ENCODE measurements at regions not wholly inside any gene's neighbourhood (a gene's known extent, or its start where the extent isn't known, plus 50 kb on each side); places are given as distances from the start of the nearest gene placed in this dataset.

DNA sequence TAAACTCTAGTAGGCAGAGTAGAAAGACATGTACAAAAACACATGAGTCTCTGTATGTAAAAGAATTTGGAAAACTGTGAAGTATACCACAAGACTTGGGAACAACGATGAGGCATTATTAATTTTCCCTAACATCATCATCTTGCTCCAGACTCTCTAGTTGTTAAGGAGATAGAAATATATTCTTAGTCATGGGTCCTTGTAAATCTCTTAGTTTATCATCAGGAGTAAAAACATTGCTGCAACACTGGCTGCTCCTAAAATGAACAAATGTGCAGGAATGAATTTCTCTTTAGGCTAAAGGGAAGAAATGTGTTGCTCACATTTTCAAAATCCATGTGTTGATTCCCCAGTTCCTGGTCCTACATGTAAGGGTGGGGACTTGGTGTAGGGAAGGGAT is 384.6 kb downstream of the STIM2 start:
- H3K9me3 ChIP-seq (ENCODE audit: control insufficient read depth, insufficient read depth, low read length): no peaks in the 10 kb centered on the region

DNA sequence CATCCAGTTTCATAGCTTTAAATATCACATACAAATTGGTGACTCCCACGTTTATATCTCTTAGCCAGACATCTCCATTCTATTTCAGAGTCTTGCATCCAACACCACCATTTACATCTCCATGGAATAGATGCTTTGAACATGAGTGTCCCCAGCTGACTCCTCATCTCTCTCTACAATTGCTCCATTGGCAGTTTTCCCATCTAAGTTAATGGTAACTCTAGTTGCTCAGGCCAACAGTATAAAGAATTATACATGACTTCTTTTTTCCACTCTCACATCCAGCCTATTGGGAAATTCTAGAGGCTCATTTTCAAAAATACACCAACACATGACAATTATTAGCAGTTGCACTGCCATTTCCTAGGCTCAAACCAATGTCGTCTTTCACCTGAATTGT is 388.2 kb downstream of the STIM2 start:
- Histone ChIP-seq H3K4me1 (ENCODE audit: control insufficient read depth, insufficient read depth, low read length) (0 out of 2 replicates have a peak, but pooled peaks cover 2% of the 10 kb centered on the region), H3K9me3 (ENCODE audit: control insufficient read depth, insufficient read depth, low read length) (no peaks in the 10 kb centered on the region), H3K27ac (ENCODE audit: low read length) (no peak overlapping the region), H3K36me3 (ENCODE audit: control insufficient read depth, insufficient read depth, low read length) (no peaks in the 10 kb centered on the region), H3K27me3 (ENCODE audit: control insufficient read depth, insufficient read depth, low read length) (no peaks in the 10 kb centered on the region), H3K4me3 (ENCODE audit: low read length) (no peak overlapping the region)
- no CpG with 5 or more reads among the region's 2 CpGs for WGBS (ENCODE audit: insufficient coverage, insufficient read length)
- DNase-seq (ENCODE audit: low read depth, low spot score): no peak

More for the DNA sequence above, 384.6 kb downstream of the STIM2 start:
- Histone ChIP-seq H3K4me3 (ENCODE audit: low read length) (no peak overlapping the region), H3K4me1 (ENCODE audit: control insufficient read depth, insufficient read depth, low read length) (no peaks in the 10 kb centered on the region), H3K27ac (ENCODE audit: low read length) (no peak overlapping the region), H3K36me3 (ENCODE audit: control insufficient read depth, insufficient read depth, low read length) (no peaks in the 10 kb centered on the region), H3K27me3 (ENCODE audit: control insufficient read depth, insufficient read depth, low read length) (no peaks in the 10 kb centered on the region)
- no peak for DNase-seq (ENCODE audit: low read depth, low spot score)
- no CpG with 5 or more reads among the region's 1 CpG for WGBS (ENCODE audit: insufficient coverage, insufficient read length)

DNA sequence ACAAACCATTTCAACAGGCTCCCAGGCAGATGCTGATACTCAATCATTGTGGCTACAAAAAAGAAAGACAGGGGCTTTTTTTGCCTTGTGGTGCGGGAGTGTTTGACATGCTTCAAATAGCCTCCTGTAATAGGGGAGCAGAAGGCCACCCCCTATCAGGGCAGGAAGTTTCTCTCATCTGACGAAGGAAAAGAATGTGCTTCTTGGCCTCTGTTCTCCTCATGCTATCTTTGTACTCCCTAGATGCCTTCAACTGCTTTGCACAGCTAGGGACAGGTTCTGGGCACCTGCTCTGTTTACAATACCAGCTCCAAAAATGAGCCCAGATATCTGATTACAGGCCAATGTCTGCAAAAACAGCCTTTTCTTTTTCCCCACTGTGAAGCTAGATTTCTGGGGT is 391.1 kb downstream of the STIM2 start:
- Histone ChIP-seq H3K27ac (ENCODE audit: low read length) (no peak overlapping the region), H3K27me3 (ENCODE audit: control insufficient read depth, insufficient read depth, low read length) (no peaks in the 10 kb centered on the region), H3K4me3 (ENCODE audit: low read length) (no peak overlapping the region), H3K36me3 (ENCODE audit: control insufficient read depth, insufficient read depth, low read length) (no peaks in the 10 kb centered on the region), H3K9me3 (ENCODE audit: control insufficient read depth, insufficient read depth, low read length) (no peaks in the 10 kb centered on the region), H3K4me1 (ENCODE audit: control insufficient read depth, insufficient read depth, low read length) (0 out of 2 replicates have a peak, but pooled peaks cover 2% of the 10 kb centered on the region)
- no CpG with 5 or more reads among the region's 2 CpGs for WGBS (ENCODE audit: insufficient coverage, insufficient read length)
- no peak for DNase-seq (ENCODE audit: low read depth, low spot score)

DNA sequence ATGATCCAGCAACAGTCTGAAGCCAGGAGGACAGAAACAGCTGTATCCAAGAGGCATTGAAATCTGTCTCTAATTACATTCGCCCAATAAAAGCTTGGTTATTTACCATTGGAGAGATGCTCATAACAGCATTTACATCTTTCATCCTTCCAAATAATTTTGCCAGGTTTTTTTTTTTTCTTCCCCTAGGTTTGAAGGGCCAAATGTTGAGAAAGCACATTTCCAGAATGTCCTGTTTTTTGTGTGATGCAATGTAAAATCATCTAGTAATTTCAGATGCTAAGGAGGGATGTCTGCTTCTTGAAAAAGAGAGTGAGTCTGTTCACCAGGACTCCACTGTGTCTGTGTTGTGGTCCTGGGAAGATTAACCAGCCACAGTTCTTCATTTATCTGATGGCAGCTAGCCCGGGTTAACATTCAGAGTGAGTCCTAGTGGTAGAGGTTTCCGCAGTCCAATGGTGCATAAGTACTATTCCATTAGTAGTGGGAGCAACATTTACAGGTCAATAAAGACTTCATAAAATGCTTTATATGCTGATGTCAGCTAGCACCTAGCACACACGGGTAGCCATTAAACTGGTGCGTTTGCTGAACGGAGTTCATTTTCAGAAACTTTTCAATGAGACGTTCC is 406.8 kb downstream of the STIM2 start:
- no peak for DNase-seq (ENCODE audit: low read depth, low spot score)
- WGBS (ENCODE audit: insufficient coverage, insufficient read length): no CpG with 5 or more reads among the region's 7 CpGs
- H3K27ac ChIP-seq (ENCODE audit: low read length): no peak overlapping the region

DNA sequence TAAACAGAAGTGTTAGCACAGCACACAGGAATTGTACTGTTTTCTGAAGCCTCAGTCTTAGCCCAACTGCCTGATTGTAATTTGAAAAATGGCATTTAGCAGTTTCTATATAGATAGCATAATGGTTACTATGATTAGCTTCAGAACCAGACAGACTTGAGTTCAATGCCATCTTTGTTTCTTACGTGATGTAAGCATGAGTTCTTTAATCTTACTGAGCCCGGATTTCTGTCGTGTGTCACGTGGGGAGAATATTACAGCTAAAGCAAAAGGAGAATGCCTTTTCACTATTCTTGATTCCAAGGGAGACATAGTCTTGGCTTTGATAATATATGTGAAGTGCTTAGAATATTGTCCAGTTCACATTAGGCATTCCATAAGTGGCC is 407.3 kb downstream of the STIM2 start:
- H3K4me3 ChIP-seq (ENCODE audit: low read length): no peak overlapping the region
- no peak overlapping the region for H3K27ac ChIP-seq (ENCODE audit: low read length)
- no peaks in the 10 kb centered on the region for H3K9me3 ChIP-seq (ENCODE audit: control insufficient read depth, insufficient read depth, low read length)
- H3K27me3 ChIP-seq (ENCODE audit: control insufficient read depth, insufficient read depth, low read length): no peaks in the 10 kb centered on the region
- no CpG with 5 or more reads among the region's 4 CpGs for WGBS (ENCODE audit: insufficient coverage, insufficient read length)
- DNase-seq (ENCODE audit: low read depth, low spot score): no peak
- H3K4me1 ChIP-seq (ENCODE audit: control insufficient read depth, insufficient read depth, low read length): no peaks in the 10 kb centered on the region
- H3K36me3 ChIP-seq (ENCODE audit: control insufficient read depth, insufficient read depth, low read length): no peaks in the 10 kb centered on the region

More for the DNA sequence above, 406.8 kb downstream of the STIM2 start:
- no peaks in the 10 kb centered on the region for H3K36me3 ChIP-seq (ENCODE audit: control insufficient read depth, insufficient read depth, low read length)
- no peaks in the 10 kb centered on the region for H3K27me3 ChIP-seq (ENCODE audit: control insufficient read depth, insufficient read depth, low read length)
- no peaks in the 10 kb centered on the region for H3K9me3 ChIP-seq (ENCODE audit: control insufficient read depth, insufficient read depth, low read length)
- H3K4me3 ChIP-seq (ENCODE audit: low read length): no peak overlapping the region
- H3K4me1 ChIP-seq (ENCODE audit: control insufficient read depth, insufficient read depth, low read length): no peaks in the 10 kb centered on the region

DNA sequence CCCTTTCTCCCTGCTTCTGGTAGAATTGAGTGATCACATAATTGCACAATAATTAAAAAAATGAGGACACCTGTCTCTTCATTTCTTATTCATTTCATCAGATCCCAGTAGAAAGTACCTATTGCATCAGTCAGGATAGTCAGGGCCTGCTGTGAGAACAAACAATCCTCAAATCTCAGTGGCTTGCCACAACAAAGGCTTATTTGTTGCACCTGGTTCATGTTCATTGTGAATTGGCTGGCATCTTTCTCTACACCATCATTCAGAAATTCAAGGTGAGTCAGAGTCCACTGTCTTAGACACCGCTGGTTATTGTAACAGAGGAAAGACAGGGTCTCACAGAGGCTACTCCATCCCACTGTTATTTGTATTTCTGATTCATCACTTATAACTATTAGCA is 409.8 kb downstream of the STIM2 start:
- Histone ChIP-seq H3K9me3 (ENCODE audit: control insufficient read depth, insufficient read depth, low read length) (no peaks in the 10 kb centered on the region), H3K4me1 (ENCODE audit: control insufficient read depth, insufficient read depth, low read length) (no peaks in the 10 kb centered on the region), H3K27me3 (ENCODE audit: control insufficient read depth, insufficient read depth, low read length) (no peaks in the 10 kb centered on the region), H3K36me3 (ENCODE audit: control insufficient read depth, insufficient read depth, low read length) (no peaks in the 10 kb centered on the region), H3K27ac (ENCODE audit: low read length) (no peak overlapping the region), H3K4me3 (ENCODE audit: low read length) (no peak overlapping the region)
- DNase-seq (ENCODE audit: low read depth, low spot score): no peak
- WGBS (ENCODE audit: insufficient coverage, insufficient read length): no CpG with 5 or more reads among the region's 1 CpG

DNA sequence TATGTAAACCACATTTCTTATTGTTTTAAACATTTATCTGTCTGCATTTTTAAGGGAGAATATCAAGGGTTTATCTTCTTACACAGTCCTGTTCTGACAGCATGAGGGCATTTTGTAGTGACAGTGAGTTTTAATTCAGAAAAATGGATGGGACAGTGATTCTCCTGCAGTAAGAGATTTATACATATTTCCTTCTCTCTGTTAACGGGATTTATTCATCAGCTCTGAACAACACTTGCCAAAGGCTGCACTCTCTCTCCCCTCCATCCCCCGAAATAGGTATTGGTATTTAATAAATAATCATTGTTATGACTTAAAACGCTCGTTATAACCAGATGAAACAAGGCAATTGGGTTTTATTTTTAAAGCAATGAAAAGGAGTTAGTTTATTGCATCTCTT is 410.9 kb downstream of the STIM2 start:
- DNase-seq (ENCODE audit: low read depth, low spot score): no peak
- Histone ChIP-seq H3K27ac (ENCODE audit: low read length) (no peak overlapping the region), H3K36me3 (ENCODE audit: control insufficient read depth, insufficient read depth, low read length) (no peaks in the 10 kb centered on the region), H3K9me3 (ENCODE audit: control insufficient read depth, insufficient read depth, low read length) (no peaks in the 10 kb centered on the region), H3K4me1 (ENCODE audit: control insufficient read depth, insufficient read depth, low read length) (no peaks in the 10 kb centered on the region), H3K27me3 (ENCODE audit: control insufficient read depth, insufficient read depth, low read length) (no peaks in the 10 kb centered on the region), H3K4me3 (ENCODE audit: low read length) (no peak overlapping the region)
- no CpG with 5 or more reads among the region's 4 CpGs for WGBS (ENCODE audit: insufficient coverage, insufficient read length)

DNA sequence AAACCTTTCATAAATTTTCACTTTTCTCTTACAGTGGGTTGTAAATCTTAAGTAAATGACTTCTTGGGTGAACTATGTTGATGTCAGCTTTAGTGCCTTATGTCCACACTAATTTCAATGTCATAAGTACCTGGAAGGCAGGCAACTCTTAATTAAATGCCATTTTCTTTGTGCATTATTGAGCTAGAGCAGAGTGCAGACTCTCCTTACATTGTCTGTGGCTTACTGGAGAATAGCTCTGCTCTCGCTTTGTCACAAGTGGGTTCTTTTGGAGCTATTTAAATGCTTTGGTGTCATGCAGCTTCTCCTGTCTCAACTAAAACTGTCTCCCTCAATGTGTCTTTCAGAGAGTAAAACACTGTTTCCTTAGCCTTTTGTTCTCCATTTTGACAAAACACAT is 411.6 kb downstream of the STIM2 start:
- H3K9me3 ChIP-seq (ENCODE audit: control insufficient read depth, insufficient read depth, low read length): no peaks in the 10 kb centered on the region
- no peaks in the 10 kb centered on the region for H3K4me1 ChIP-seq (ENCODE audit: control insufficient read depth, insufficient read depth, low read length)
- H3K27me3 ChIP-seq (ENCODE audit: control insufficient read depth, insufficient read depth, low read length): no peaks in the 10 kb centered on the region
- no peaks in the 10 kb centered on the region for H3K36me3 ChIP-seq (ENCODE audit: control insufficient read depth, insufficient read depth, low read length)
- H3K27ac ChIP-seq (ENCODE audit: low read length): no peak overlapping the region
- H3K4me3 ChIP-seq (ENCODE audit: low read length): no peak overlapping the region
- WGBS (ENCODE audit: insufficient coverage, insufficient read length): no CpG with 5 or more reads among the region's 1 CpG
- DNase-seq (ENCODE audit: low read depth, low spot score): no peak

DNA sequence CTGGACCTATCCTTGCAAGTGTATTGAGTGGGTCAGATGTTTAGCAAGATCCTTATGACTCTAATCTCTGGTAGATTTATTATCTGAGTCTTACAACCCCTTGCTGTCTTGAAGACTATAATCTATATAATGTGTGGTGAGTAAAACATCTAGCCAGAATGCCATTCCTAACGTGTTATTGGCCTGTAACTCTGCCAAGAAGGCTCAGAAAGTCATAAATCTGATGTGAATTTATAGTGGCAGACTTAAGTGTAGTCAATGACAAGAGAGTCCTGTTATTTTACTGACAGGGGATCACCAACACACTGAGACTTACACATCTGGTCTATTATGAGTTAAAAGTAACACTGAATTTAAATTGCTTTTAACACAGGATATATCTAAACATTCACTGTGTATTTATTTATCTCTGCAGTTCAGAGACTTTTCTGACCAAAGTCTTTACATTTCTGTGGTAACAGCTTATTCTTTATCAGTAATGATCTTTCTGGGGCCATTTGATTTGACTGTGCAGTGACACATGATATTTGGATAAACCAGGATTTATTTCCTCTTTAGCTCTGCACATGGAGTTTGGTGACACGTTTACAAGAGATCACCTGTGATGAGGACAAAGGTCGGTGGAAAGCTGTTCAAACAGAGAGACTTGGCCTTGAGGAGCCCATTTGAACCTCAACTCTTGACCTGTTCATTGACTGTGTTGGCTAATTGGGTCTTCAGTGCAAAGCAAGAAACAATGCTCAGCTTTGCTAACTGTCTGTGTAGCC is 415.8 kb downstream of the STIM2 start:
- Histone ChIP-seq H3K27ac (ENCODE audit: low read length) (no peak overlapping the region), H3K36me3 (ENCODE audit: control insufficient read depth, insufficient read depth, low read length) (no peaks in the 10 kb centered on the region), H3K4me1 (ENCODE audit: control insufficient read depth, insufficient read depth, low read length) (no peaks in the 10 kb centered on the region), H3K27me3 (ENCODE audit: control insufficient read depth, insufficient read depth, low read length) (no peaks in the 10 kb centered on the region), H3K4me3 (ENCODE audit: low read length) (no peak overlapping the region), H3K9me3 (ENCODE audit: control insufficient read depth, insufficient read depth, low read length) (no peaks in the 10 kb centered on the region)
- DNase-seq (ENCODE audit: low read depth, low spot score): no peak
- WGBS (ENCODE audit: insufficient coverage, insufficient read length): no CpG with 5 or more reads among the region's 3 CpGs

DNA sequence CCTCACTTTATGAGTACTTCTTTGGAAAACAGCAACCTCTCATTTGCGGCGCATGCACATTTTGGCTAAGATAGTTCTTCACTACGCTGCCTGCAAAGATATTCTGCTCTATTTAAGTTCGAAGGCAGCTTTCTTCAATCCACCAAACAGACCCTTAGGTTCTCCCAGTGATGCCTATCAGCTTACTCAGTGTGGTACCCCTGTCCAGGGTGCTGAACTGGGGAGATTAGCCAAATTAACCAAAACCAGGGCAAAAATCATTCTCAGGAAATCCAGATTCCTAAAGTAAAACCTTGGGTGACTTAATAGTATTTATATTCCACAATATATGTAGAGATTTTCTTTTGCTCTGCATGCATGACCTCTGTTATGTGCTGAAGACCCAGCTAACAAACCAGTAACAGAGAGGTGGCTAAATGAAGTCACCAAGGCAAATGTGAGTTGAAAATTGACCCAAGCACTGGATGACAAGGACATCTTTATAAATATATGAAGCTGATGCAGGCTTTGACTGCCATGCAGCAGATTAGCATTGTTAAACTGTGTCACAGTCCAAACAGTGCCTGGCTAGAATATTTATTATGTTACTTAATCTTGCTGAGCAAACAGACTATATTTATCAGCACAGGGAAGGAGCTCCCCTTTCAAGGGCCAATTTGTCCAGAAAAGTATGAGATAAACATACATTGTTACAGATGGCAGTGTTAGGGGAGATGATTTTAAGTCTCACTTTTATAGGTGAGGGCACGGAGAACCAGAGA is 418.2 kb downstream of the STIM2 start:
- H3K9me3 ChIP-seq (ENCODE audit: control insufficient read depth, insufficient read depth, low read length): no peaks in the 10 kb centered on the region
- no peaks in the 10 kb centered on the region for H3K36me3 ChIP-seq (ENCODE audit: control insufficient read depth, insufficient read depth, low read length)
- peak; percentile 18 for DNase-seq (ENCODE audit: low read depth, low spot score)
- H3K4me1 ChIP-seq (ENCODE audit: control insufficient read depth, insufficient read depth, low read length): no peaks in the 10 kb centered on the region
- no peaks in the 10 kb centered on the region for H3K27me3 ChIP-seq (ENCODE audit: control insufficient read depth, insufficient read depth, low read length)
- WGBS (ENCODE audit: insufficient coverage, insufficient read length): no CpG with 5 or more reads among the region's 5 CpGs
- no peak overlapping the region for H3K4me3 ChIP-seq (ENCODE audit: low read length)
- H3K27ac ChIP-seq (ENCODE audit: low read length): no peak overlapping the region
